ENCODE measurements at regions not wholly inside any gene's neighbourhood (a gene's known extent, or its start where the extent isn't known, plus 50 kb on each side); places are given as distances from the start of the nearest gene placed in this dataset.

- CTCF ChIA-PET, result no interaction called here
Observed at GRCh38 chr1:57483954-57484353, 60.1 kb upstream of the DAB1 start.

GRCh38 chr1:57479471-57479870 is 55.6 kb upstream of the DAB1 start:
- ChIA-PET CTCF (no interaction called here), POLR2A (ENCODE audit: low non-redundant PET) (interaction anchor here (0.7 kb wide), 1 partner anchor 25 kb away, joined by 3 read pairs; no protein-coding TSS in a partner anchor)
- intact Hi-C loops (cut with micrococcal nuclease; ENCODE audit: unreplicated experiment), result no loop called here
- TF ChIP-seq CTCF (conservative IDR thresholded peaks at IDR 0.05; ENCODE audit: low read depth, low read length) (no peak), EZH2 (IDR thresholded peaks at IDR 0.05; ENCODE audit: borderline replicate concordance, low read depth, low read length, poor library complexity, severe bottlenecking) (no peak)
- H3K36me3 ChIP-seq (ENCODE audit: insufficient read depth, low read length, poor library complexity, severe bottlenecking), result no peaks in the 10 kb centered on the region
- BruUV-seq (replicated peaks), result no TSS peak
- no peaks in the 10 kb centered on the region for H3K9me3 ChIP-seq (ENCODE audit: low read depth, low read length, poor library complexity, severe bottlenecking)
- H3K27me3 ChIP-seq (replicated peaks; ENCODE audit: insufficient read depth, low read depth, low read length, poor library complexity), result no peaks in the 10 kb centered on the region
- peaks cover 8% of the 10 kb centered on the region for H3K4me1 ChIP-seq (ENCODE audit: insufficient read depth, low read length, poor library complexity, severe bottlenecking)
- no peak for DNase-seq (ENCODE audit: low spot score)
- H3K4me3 ChIP-seq (ENCODE audit: low read depth, low read length, poor library complexity, severe bottlenecking), result no peak overlapping the region
- no peak overlapping the region for H3K27ac ChIP-seq (ENCODE audit: low read depth, low read length, poor library complexity, severe bottlenecking)

More at GRCh38 chr1:57483954-57484353, 60.1 kb upstream of the DAB1 start:
- no TSS peak for BruUV-seq (replicated peaks)
- TF ChIP-seq CTCF (conservative IDR thresholded peaks at IDR 0.05; ENCODE audit: low read depth, low read length), result no peak
- TF ChIP-seq EZH2 (IDR thresholded peaks at IDR 0.05; ENCODE audit: borderline replicate concordance, low read depth, low read length, poor library complexity, severe bottlenecking), result no peak
- Histone ChIP-seq H3K27ac (ENCODE audit: low read depth, low read length, poor library complexity, severe bottlenecking) (no peak overlapping the region), H3K4me3 (ENCODE audit: low read depth, low read length, poor library complexity, severe bottlenecking) (no peak overlapping the region), H3K9me3 (ENCODE audit: low read depth, low read length, poor library complexity, severe bottlenecking) (no peaks in the 10 kb centered on the region), H3K4me1 (ENCODE audit: insufficient read depth, low read length, poor library complexity, severe bottlenecking) (peaks cover 3% of the 10 kb centered on the region), H3K36me3 (ENCODE audit: insufficient read depth, low read length, poor library complexity, severe bottlenecking) (no peaks in the 10 kb centered on the region), H3K27me3 (replicated peaks; ENCODE audit: insufficient read depth, low read depth, low read length, poor library complexity) (no peaks in the 10 kb centered on the region)
- intact Hi-C loops (cut with micrococcal nuclease; ENCODE audit: unreplicated experiment), result no loop called here
- DNase-seq (ENCODE audit: low spot score), result no peak
- POLR2A ChIA-PET (ENCODE audit: low non-redundant PET), result no interaction called here

- TF ChIP-seq CTCF (conservative IDR thresholded peaks at IDR 0.05; ENCODE audit: low read depth, low read length) (no peak), EZH2 (IDR thresholded peaks at IDR 0.05; ENCODE audit: borderline replicate concordance, low read depth, low read length, poor library complexity, severe bottlenecking) (no peak)
- Histone ChIP-seq H3K9me3 (ENCODE audit: low read depth, low read length, poor library complexity, severe bottlenecking) (peaks cover 3% of the 10 kb centered on the region), H3K4me1 (ENCODE audit: insufficient read depth, low read length, poor library complexity, severe bottlenecking) (peaks cover 29% of the 10 kb centered on the region), H3K36me3 (ENCODE audit: insufficient read depth, low read length, poor library complexity, severe bottlenecking) (no peaks in the 10 kb centered on the region), H3K27ac (ENCODE audit: low read depth, low read length, poor library complexity, severe bottlenecking) (no peak overlapping the region), H3K4me3 (ENCODE audit: low read depth, low read length, poor library complexity, severe bottlenecking) (no peak overlapping the region), H3K27me3 (replicated peaks; ENCODE audit: insufficient read depth, low read depth, low read length, poor library complexity) (no peaks in the 10 kb centered on the region)
- ChIA-PET CTCF (no interaction called here), POLR2A (ENCODE audit: low non-redundant PET) (no interaction called here)
- DNase-seq (ENCODE audit: low spot score), result no peak
- no TSS peak for BruUV-seq (replicated peaks)
- intact Hi-C loops (cut with micrococcal nuclease; ENCODE audit: unreplicated experiment), result no loop called here
Observed at GRCh38 chr1:57475366-57475765, 51.5 kb upstream of the DAB1 start.
